HS-5 (cell line): ENCODE measurements at regions not wholly inside any gene's neighbourhood (a gene's known extent, or its start where the extent isn't known, plus 50 kb on each side); places are given as distances from the start of the nearest gene placed in this dataset.

Experiments used
- DNase-seq: peaks from one replicate; pipeline ENCODE4 v3.0.0-alpha.2; 2012; ENCODE audit warnings: low read depth

DNA sequence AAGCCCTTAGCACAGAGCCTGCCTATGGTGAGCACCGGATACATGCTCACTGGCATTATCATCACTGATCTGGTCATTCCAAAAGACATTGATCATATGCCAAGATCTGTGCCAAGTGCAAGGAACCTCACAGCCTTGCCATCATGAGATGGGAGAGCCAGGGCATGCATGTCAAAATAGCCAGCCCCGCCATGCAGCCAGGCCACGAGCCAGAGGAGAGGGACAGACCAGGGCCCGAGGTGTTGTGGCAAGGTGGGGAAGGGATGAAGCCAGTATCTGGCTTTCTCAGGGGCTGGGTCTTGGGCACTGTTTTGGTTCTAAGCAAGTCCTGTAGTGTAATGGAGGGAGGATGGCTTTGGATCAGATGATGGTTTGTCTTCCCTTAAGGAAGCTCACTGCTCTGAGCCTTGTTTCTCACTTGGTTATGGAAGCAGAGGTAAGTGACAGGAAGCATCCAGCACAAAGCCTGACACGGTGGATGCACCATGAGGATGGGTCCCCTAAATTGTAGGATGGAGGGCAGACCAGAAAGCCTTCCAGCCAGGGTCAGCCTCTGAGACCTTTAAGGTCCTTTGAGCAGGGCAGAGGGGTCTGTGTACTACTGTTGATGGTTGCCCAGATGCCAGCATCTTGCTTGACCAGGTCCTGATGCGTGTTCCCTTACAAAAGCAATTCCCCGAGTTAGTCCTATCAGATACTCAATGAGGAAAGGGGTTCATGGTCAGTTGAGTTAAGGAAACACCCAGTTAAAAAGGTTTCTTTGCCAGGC lies 247.7 kb upstream of the TLE3 start:
- DNase-seq = no peak

DNA sequence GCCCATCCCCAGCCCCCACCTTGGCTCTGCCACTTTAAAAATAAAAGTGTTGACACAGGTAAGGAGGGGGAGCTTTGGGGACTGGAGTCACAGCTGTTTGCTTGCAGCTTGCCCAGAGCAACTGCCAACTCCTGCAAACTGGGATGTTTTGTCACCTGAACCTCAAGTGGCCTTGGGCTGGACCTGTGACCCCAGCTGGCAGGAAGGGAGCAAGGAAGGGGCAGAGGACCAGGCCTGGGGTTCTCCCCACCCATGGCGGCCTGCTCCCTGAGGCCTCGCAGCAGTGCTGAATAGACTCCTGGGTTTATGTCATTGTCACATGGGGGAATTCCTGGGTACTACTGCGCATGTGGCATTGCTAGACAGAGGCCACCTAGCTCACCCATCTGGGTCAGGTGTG lies 246.9 kb upstream of the TLE3 start:
- no peak for DNase-seq

DNA sequence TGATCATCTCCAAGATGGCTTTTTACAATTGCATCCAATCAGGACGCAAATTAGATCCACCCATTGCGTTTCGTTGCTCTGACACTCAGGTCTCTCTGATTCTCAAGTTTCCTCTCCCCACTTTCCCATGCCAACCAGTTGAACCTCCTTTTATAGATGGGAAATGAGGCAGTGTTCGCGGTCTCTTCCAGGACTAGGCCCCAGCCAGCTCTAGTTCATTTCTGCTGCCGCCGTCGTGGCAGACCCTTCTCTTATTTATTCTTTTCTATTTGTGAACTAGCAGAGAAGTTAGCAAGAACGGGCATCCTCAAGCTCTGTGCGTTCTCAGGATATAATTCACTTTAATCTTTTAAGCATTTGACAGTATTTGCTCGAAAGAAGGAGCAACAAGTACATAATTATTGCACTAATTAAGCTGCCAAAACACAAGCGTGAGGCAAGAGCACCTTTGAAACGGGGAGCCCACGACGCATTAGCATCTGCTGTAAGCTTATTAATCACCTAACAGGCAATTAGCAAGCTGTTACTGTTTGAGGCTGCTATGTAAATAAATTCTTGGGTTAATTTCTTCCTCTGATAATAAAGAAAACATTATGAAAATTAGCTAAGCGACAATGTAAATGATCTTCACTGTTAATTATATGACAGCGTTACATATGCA lies 246.4 kb upstream of the TLE3 start:
- DNase-seq = no peak

DNA sequence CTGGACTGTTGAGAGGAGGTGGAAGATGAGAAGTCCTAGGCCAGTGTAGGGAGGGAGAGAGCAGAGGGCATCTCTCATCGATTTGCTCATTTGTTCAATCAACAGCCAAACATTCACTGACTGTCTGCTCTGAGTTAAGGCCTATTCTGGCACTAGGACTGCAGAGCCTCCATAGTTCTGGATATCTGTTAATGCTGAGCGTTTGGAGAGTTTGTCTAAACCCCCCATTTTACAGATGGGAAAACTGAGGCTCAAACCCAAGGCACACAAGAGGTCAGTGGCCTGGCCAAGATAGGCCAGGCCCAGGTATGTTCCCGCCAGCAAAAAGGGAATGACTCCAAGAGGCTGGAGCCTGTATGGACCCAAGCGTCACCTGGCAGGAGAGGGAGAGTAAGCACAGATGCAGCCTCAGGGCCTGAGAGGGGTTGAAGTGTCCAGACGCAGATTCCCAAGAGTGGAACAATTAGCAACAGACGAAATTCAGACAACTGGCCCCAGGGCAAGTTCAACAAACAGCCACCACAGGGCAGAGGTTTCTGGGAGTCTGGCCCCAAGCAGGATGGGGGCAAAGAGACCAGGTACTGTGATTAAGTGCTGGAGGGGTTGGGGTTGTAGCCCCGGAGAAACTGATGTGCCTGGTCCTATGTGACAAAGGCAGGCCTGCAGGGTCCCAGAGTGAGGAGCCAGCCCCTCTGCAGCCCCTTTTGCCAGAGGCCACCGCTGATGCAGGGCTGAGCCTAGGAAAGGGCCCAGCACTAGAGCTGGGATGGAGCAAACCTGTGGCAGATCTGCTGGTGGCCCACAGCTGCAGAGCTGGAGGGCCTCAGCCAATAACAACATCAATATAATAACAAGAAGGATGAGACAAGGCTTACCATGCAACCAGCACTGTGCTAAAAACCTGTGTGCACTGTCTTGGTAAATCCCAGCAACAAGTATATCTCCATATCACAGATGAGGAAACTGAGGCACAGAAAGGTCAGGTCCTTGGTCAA lies 245.1 kb upstream of the TLE3 start:
- DNase-seq = no peak

DNA sequence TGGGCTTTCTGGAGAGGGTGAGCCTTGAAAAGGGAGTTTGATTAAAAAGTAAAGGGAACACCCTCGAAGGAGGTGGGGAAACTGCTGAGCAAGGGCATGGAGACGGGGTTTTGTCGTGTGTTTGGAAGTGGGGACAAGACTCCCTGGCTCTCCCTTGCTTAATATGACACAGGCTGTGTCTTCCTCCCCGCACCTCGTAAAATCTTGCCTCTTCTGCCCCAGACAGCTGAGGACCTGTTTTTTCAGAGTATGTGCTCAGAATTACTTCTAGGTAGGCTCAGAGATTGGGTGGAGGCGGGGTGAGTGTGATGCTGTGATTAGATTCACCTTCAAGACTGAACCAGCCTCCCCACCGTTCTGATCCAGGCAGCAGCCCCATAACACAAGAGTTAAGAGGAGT lies 244.4 kb upstream of the TLE3 start:
- DNase-seq = no peak

DNA sequence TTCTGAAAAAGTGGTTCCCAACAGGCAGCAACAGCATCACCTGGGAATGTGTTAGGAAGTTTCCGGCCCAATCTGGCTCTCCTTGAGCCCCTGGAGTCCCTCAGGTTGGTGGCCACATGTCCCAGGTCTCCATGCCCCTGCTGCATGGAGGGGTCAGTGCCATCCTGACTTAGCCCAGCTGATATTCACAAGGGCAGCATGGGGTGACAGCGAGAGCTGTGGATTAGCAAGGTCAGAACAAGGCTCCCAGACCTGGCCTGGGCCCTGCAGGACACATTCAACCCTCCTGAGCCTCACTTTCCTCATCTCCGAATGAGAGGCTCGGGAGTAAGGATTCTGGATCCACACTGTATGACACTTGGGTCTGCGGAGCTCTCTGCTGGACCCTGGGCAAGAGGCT lies 243.8 kb upstream of the TLE3 start:
- DNase-seq = no peak

DNA sequence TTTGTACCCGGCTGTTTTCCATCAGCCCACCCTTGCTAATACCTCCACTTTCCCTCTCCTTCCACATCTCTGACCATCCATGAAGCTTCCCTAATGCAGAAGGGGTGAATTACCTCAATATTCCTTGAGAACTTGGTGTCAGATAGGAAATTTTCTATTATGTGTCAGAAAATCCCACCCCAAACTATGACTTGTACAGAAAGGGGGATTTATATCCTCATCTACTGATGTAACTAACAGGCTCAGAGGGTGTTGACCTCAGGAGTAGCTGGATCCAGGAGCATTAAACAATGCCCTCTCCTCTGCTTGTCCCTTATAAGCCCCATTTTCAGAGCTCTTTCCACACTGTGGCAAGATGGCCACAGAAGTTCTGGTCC lies 242.8 kb upstream of the TLE3 start:
- DNase-seq = no peak

DNA sequence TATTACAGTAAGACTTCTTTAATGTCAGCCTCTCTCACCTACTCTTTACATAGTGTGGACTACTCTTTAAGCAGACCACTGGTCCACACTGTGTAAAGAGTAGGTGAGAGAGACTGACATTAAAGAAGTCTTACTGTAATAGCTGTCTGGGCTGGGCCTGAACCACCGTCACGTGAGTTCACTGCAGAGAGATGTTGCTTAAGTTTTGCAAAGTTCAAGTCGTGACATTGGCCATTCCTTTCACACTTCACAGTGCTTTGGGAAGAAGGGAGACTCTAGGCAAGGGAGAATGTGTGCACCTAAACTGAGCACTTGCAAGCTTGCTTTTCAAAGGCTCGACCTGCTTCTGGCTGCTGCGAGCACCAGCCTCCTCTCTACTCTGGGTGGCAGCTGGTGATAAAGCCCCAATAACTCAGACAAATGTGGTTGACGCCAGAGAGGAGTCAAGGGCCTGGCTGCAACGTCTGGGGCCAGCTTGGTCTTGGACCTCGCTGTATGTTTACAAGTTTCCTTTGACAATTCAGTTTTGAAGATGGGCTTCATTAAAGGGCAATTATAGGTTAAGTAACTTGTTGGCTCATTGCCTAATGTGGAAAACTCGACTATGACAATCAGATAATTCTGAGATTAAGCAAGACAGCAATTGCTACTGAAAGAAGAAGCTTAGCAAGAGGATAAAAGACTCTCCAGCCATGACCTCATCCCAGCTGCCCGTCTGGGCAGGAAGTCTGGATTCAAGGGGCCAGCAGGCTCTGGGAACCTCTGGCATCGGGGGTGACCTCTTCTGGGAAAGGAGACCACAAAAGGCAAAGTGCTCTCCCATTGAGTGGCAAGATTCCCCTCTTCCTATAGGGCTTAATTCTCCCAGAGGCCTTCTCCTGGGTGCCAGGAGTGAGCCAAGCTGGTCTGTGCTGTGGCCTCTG lies 242.1 kb upstream of the TLE3 start:
- DNase-seq = no peak

DNA sequence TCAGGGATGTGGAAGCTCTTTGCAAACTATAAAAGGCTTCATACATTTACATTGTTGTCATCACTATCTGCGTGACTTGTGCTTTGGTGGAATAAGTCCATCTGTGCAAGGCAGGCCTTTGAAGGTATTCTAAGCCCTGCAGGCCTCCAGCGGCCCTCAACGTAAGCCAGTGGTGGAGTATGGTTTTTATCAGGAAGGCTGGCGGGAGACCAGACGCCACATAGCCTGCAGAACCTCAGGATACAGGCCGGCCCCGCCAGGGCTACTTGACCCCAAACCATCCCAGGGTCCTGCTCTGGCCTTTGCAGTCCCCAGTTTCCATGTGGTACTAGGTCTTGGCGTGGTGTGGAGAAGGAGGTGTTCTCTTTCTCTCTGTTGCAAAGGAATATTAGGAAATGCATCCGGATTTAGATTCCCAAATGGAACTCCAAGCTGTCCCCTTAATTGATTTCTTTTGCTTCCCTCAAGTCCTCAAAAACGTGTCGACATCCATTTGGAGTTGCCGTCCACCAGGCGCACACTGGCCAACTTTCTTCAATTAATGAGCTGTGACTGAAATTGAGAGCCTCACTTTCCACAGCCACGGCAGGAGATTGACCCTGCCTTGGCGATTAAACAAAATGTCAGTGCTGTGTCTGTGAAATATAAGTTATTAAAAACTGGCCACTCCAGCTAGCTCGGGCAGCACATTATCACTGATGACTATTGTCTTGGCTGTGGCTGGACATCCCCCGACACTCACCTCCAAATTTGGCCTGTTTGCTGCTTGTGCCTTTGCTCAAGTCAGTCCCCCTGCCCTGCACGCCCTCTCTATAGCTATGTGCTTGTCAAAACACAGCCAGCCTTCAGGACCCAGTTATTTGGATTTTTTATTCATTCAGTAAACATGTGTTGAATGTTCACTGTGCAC lies 239.8 kb upstream of the TLE3 start:
- DNase-seq = no peak

DNA sequence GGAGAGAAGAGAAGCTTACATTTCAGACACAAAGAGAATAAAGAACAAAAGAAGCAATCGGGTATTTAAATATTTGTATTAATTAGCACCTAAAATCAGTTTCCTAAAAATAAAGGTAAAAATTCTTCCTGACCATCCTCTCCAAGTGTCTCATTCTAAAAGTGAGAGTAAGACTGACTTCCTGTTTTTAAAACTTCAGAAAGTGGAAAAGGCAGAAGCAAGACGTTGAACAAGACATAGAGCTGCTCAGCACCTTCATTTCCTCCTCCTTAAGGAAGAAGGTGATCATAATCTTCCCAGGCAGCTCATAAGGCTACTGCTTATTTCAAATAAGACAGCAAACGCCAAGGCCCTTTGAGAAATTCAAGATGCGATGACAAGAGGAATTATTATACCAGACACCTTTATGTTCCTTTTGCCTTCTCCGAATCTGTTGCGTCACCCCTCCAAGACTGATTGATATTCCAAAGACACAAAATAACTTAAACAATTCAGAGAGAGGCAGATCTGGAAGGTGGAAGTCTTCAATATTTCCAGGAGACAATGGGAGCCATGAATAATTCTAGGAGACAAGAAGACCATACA lies 238.8 kb upstream of the TLE3 start:
- no peak for DNase-seq

DNA sequence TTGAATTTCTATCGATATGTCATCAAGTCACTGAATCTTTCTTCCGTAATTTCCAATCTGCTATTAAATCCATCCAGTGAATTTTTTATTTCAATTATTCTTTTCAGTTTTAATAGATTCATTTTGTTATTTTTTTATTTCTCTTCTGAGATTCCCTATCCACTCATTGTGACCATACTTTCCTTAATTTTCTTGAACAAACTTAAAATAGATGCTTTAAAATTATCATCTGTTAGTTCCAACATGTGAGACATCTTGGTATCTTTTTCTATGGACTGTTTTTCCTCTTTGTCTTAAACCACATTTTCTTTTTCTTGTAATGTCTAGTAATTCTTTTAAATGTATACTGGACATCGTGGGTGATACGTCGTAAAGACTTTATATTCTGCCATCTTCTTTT lies 236.6 kb upstream of the TLE3 start:
- DNase-seq = no peak

DNA sequence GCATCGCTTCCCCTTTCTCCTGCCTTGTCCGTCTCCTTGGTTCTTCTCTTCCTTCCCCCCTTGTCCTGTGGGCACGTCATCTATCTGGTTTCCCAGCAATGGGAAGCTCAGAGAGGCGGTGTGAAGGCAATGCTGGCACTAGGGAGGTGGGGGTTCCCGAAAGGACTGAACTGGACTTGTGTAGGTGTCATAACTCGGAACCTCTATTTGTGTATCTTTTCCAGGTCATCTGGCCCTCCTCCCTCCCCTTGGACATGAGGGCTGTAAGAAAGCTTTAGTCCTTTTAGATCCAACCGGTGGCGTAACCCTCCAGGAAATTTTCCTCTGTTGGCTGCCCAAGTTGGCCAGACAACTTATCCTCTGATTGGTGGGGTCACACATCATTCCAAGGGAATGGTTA lies 231.5 kb upstream of the TLE3 start:
- DNase-seq = no peak

DNA sequence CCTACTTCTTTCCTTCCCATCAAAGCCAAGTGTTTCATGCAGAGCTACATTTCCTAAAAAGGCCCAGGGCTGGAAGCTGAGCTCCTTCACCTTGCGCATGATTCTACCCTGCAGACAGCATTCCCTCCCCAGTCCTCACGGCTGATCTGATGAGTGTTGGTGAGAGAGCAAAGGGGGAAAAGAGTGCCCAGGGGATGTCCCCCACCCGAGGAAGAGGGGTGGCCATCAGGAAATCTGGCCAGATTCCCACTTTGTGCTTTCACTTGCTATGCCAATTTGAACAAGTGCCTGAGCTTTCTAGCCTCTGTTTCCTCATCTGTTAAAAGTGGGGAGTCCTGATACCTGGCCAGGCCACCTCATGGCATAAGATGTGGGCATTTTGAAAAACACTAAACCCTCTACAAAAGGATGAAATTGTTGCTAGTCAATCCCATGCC lies 231.0 kb upstream of the TLE3 start:
- DNase-seq = no peak

DNA sequence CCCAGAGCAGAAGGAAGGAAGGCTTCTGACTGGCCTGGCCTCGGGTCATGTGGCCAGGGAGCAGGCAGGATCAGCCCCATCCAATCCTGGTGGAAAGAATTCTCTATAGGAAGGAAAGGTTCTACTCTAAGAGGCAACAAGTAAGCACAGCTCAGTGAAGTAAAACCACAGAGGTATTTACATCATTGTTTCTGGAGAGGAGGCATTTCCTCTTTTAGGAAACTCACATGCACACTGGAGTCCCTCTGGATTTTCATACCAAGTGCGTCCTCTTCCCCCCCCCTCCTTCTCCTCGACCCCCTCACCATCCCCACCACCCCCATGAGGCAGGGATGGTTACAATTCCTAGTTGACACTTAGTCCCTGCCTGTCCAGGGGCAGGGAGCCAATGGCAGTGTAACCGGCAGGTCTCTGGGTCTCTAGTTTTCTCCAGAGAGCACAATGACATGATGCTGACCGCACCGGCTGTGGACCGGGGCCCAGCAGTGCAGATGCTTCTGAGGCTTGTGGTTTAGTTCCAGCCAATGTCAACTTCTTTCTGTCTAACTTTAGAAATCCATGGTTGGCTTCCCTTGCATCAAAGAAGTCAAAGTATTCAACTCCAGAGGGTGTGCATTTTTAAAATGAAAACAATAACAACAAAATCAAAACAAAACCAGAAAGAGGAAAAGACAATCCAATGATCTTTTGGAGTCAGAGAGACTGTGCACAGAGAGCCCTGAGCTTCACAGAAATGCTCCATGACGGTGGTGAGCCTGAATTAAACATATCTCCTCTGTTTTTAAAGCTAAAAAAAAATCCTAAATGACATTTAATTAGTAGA lies 230.3 kb upstream of the TLE3 start:
- peak; percentile 47 for DNase-seq

DNA sequence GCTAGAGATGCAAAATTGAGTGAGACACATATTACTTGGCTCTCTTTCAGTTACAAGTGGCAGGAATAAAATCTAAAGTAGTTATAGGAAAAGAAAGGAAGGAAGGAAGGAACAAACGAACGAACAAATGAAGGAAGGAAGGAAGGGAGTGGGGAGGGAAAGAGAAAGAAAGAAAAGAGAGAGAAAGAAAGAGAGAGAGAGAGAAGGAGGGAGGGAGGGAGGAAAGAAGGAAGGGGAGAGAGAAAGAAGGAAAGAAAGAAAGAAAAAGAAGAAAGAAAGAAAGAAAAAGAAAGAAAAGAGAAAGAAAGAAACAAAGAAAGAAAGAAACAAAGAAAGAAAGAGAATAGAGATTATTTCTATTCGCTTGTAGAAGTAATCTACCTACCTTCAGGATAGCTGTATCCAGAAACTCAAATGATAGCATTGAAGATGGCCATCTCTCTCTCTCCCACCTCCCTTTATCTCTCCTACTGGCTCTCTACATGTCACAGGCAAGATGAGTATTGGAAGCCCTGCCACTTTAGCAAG lies 229.7 kb upstream of the TLE3 start:
- DNase-seq = no peak

DNA sequence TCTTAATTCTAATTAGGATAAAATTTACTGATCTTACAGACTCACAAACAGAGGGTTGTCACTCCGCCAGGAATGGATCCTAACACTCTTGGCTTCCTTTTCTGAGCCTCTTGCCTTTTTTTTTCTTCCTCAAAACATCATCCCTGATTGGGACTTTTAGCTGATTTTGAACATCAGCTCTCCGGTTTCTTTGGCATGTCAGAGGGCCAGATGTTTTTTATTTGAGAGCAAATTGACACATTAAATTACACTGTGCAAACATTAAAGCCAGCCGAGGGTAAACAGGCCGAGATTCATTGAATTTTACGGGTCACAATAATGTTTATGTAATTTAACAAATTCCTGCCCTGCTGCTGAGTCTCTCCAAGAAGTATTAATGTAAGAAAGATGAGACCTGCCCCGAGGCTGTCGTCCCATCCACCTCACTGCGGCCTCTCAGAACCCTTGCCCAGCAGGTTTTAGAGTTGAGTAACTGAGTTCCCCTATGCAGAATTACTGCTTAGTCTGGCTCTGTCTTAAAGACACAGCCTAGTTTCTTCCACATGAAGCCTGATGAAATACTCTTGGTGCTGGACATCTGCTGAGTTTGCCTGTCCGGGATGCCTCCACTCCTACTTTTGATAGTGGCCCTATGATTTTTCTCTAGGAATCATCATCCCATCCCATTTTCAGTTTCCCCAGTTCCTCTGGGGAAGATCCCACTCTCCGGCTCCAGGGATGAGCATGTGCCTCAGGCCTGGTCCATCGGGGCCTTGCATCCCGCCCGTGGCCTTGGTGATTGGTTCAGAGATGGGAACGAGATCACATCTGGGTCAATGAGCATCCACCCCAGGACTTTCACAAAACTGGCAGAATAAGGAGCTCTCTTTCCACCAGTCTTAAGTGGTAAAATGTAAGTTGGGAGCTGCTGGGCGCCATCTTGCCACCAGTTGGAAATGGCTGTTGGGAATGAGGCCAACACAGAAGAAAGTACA lies 226.6 kb upstream of the TLE3 start:
- peak; percentile 41 for DNase-seq

DNA sequence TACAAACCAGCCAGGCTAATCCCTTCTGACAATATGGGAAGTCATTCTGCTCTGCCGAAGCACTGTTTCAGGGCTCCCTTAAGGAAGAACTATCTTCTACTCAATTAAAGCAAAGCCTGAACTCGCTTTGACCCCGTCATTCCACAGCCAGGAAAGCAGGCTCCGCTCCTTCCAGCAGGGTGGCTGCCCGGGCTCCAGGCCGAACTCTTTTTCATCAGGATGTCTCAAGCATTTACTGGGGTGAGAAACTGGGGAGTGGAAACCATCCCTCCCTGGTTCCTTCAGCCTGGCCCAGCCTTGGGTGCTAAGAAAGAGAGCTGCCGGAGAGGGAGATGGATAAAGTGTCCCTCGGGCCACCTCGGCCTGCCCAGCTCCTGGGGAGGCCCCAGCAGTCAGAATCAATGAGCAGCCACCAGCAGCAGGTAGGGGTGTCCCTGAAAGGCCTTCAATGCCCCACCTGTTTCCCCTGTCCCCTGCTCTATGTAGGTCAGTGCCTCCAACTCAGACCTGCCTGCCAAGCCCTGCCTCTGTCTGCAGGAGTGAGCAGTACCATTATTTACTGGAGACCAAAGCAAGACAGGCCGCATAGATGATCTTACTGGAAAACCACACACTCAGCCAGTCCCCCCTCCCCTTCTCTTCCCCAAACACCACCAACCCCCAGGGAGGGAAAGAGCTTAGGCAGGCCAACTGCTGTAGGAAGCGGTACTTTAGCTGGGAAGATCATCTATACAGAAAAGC lies 225.6 kb upstream of the TLE3 start:
- DNase-seq = peak; percentile 2
